Coronary artery (tissue), 2 donors: ENCODE measurements at regions not wholly inside any gene's neighbourhood (a gene's known extent, or its start where the extent isn't known, plus 50 kb on each side); places are given as distances from the start of the nearest gene placed in this dataset.

Experiments used
- DNase-seq: peaks from one replicate; pipeline ENCODE4 v3.0.0-alpha.2; 2017; ENCODE audit warnings: low spot score
- H3K27ac ChIP-seq, 2 donors: fragments of 200-600 bp; sonication (generic); one replicate each; pipeline ENCODE4 v1.5.1; 2016 to 2019
- H3K4me3 ChIP-seq: fragments of 200-600 bp; sonication (generic); 2 replicates; pipeline ENCODE4 v1.5.1; 2016; ENCODE audit warnings: mild to moderate bottlenecking, moderate library complexity
- CTCF ChIP-seq: fragments of 200-600 bp; sonication (generic); IDR thresholded peaks from one replicate; pipeline ENCODE4 v1.5.1; 2019; ENCODE audit warnings: antibody characterized with exemption

- no peak for DNase-seq
- no peak overlapping the region for H3K27ac ChIP-seq
- TF ChIP-seq CTCF: no peak
- H3K4me3 ChIP-seq: no peak overlapping the region
These were observed 245.8 kb downstream of the TMX3 start for GRCh38 chr18:68469049-68469625.

DNA sequence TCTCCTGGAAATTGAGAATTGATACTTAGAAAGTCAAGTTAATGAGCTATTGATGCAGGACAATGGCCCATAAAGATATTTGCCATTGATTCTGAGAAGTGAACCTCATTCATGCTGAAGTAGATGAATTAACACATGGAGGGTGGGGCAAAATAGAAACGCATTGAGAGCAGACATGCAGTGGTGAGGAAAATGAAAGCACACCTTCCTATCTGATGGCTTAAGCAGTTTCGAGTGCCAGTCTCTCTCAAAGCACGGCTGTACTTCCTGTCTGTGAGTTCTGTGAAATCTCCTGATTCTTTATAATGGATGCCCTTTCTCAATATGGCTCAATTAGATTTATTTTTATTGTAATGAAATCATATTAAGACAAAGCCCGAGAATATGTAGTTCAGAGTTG is 247.0 kb downstream of the TMX3 start:
- no peak for TF ChIP-seq CTCF
- no peak for DNase-seq
- no peak overlapping the region for H3K4me3 ChIP-seq
- no peak overlapping the region for H3K27ac ChIP-seq

GRCh38 chr18:68467329-68467728 is 247.6 kb downstream of the TMX3 start:
- no peak overlapping the region for H3K4me3 ChIP-seq
- no peak for DNase-seq
- no peak for TF ChIP-seq CTCF
- no peak overlapping the region for H3K27ac ChIP-seq

DNA sequence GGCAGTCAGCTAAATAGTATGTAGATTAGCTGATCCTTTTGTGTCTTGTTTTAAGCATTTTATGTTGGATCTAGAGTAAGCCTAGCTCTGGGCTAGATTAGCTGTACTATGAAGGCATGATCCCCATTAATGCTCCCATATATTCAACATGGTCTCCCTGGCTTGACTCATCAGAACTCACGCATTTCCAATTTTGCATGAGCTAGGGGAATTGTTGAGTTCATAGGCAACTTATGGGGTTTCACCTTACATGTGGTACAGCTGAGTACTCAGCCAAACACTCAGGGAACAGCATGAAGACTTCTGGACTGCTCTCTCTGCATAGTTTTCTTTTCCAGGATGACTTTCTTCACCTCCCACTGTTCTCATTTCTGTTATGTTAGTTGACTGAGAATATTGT is 248.2 kb downstream of the TMX3 start:
- H3K4me3 ChIP-seq: no peak overlapping the region
- no peak overlapping the region for H3K27ac ChIP-seq
- TF ChIP-seq CTCF: no peak
- DNase-seq: no peak

GRCh38 chr18:68462766-68463165 is 252.1 kb downstream of the TMX3 start:
- no peak for DNase-seq
- H3K27ac ChIP-seq: no peak overlapping the region
- no peak for TF ChIP-seq CTCF
- no peak overlapping the region for H3K4me3 ChIP-seq

GRCh38 chr18:68462148-68462547 is 252.8 kb downstream of the TMX3 start:
- no peak for DNase-seq
- H3K27ac ChIP-seq: no peak overlapping the region
- no peak for TF ChIP-seq CTCF
- H3K4me3 ChIP-seq: no peak overlapping the region

DNA sequence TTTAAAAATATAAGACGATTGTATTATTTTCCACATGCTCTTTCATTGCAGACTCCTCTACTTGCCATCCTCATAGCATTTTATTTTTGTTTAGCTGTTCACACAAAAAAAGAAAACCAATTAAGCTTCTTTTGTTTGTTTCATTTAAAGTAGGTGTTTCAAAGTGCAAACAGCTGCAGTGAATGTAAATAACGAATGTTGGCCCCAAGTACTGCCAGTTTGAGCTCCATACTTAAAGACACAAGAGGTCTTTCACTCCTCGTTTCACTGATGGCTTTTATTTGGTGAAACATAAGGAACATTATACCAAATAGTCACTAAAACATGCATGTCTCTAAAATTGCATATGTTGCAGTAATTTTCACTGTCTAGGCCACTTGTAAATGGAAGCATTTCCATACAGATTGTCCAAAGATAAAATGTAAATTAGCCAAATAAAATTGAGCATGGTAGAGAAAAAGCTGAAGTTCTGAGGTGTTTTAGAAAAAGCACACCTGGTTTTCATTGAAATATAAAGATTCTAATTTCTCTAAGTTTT is 253.4 kb downstream of the TMX3 start:
- TF ChIP-seq CTCF: no peak
- DNase-seq: no peak
- H3K27ac ChIP-seq: no peak overlapping the region
- no peak overlapping the region for H3K4me3 ChIP-seq
